PC-9 (cell line): ENCODE measurements at regions not wholly inside any gene's neighbourhood (a gene's known extent, or its start where the extent isn't known, plus 50 kb on each side); places are given as distances from the start of the nearest gene placed in this dataset.
A peak's percentile ranks its signal among the peaks of the same experiment; 100 is the strongest.

Experiments
- BruUV-seq: library from RNA; stranded (reverse); fragments of 400-500 nt; replicated peaks from 2 replicates; lab custom pipeline; 2021; lab: Mats Ljungman, UMichigan
- CTCF ChIA-PET: fragments of 300-600 bp; sonication (Branson Sonifier 250); formaldehyde crosslinking; loops from one replicate; lab custom pipeline; 2022; ENCODE audit warnings: antibody characterized with exemption; lab: Charles Lee
- POLR2A ChIA-PET: fragments of 300-600 bp; sonication (Branson Sonifier 250); formaldehyde crosslinking; loops from one replicate; lab custom pipeline; 2022; ENCODE audit warnings: antibody characterized with exemption; ENCODE audit not compliant: unreplicated experiment; lab: Charles Lee
- DNase-seq, 2 experiments: peaks; one replicate each; pipeline versions ENCODE4 v3.0.0 to v3.0.0-alpha.2; 2015 to 2022; ENCODE audit warnings: mixed read lengths in 1 of 2
- H2AFZ ChIP-seq: fragments of 200-600 bp; sonication (generic); 2 replicates; pipeline ENCODE4 v1.8.1; 2017; ENCODE audit warnings: antibody characterized with exemption
- H3F3A ChIP-seq: fragments of 200-600 bp; sonication (generic); 2 replicates; pipeline ENCODE4 v1.8.1; 2017; ENCODE audit warnings: antibody characterized with exemption, mild to moderate bottlenecking, low read depth; ENCODE audit not compliant: insufficient read depth
- H3K27ac ChIP-seq: fragments of 200-600 bp; sonication (generic); 2 replicates; pipeline ENCODE4 v1.6.1; 2016; ENCODE audit warnings: mixed run types
- H3K27me3 ChIP-seq: fragments of 200-600 bp; sonication (generic); 2 replicates; pipeline ENCODE4 v1.6.1; 2016; ENCODE audit warnings: low read depth, mixed run types; ENCODE audit not compliant: insufficient read depth
- H3K36me3 ChIP-seq: fragments of 200-600 bp; sonication (generic); 2 replicates; pipeline ENCODE4 v1.6.1; 2016; ENCODE audit warnings: low read depth, mixed run types
- H3K4me1 ChIP-seq: fragments of 200-600 bp; sonication (generic); replicated peaks from 2 replicates; pipeline ENCODE4 v1.6.1; 2016; ENCODE audit warnings: mixed run types; ENCODE audit not compliant: insufficient read depth
- H3K4me2 ChIP-seq: fragments of 200-600 bp; sonication (generic); 2 replicates; pipeline ENCODE4 v1.6.1; 2017; ENCODE audit warnings: mixed run types
- H3K4me3 ChIP-seq: fragments of 200-600 bp; sonication (generic); 2 replicates; pipeline ENCODE4 v1.6.1; 2016; ENCODE audit warnings: mixed run types
- H3K79me2 ChIP-seq: fragments of 200-600 bp; sonication (generic); 2 replicates; pipeline ENCODE4 v1.6.1; 2017; ENCODE audit warnings: low read depth, mixed run types
- H3K9me2 ChIP-seq: fragments of 200-600 bp; sonication (generic); 2 replicates; pipeline ENCODE4 v1.8.1; 2017; ENCODE audit warnings: mild to moderate bottlenecking; ENCODE audit not compliant: insufficient read depth
- H3K9me3 ChIP-seq: fragments of 200-600 bp; sonication (generic); 2 replicates; pipeline ENCODE4 v1.8.1; 2016; ENCODE audit warnings: low read depth; ENCODE audit not compliant: insufficient read depth
- H4K20me1 ChIP-seq: fragments of 200-600 bp; sonication (generic); 2 replicates; pipeline ENCODE4 v1.8.1; 2017; ENCODE audit not compliant: insufficient read depth
- CTCF ChIP-seq: fragments of 200-600 bp; sonication (generic); conservative IDR thresholded peaks from 2 replicates; pipeline ENCODE4 v1.6.1; 2017; ENCODE audit warnings: mixed run types, antibody characterized with exemption, mild to moderate bottlenecking, moderate library complexity
- EZH2 ChIP-seq: fragments of 200-600 bp; sonication (generic); IDR thresholded peaks from 2 replicates; pipeline ENCODE4 v1.8.0; 2017; ENCODE audit warnings: antibody characterized with exemption, low read depth
- intact Hi-C: fragments of 100-400 bp; cut with micrococcal nuclease; formaldehyde crosslinking; loops from one replicate; pipeline ENCODE4 v1.10.0; 2022; ENCODE audit not compliant: unreplicated experiment

- intact Hi-C loops: no loop called here
- H3K4me1 ChIP-seq: no peaks in the 10 kb centered on the region
- no peak overlapping the region for H3K27ac ChIP-seq
- no peaks in the 10 kb centered on the region for H3K36me3 ChIP-seq
- H3K79me2 ChIP-seq: no peaks in the 10 kb centered on the region
- TF ChIP-seq EZH2 (no peak), CTCF (peak; percentile 41; the same call in 1 of the 2 replicates)
- BruUV-seq: no TSS peak
- no peak overlapping the region for H3K4me2 ChIP-seq
- H4K20me1 ChIP-seq: no peaks in the 10 kb centered on the region
- H2AFZ ChIP-seq: no peak overlapping the region
- peak in 1 of 2 experiments; percentile 15 for DNase-seq
- POLR2A ChIA-PET: no interaction called here
- CTCF ChIA-PET: no interaction called here
- H3K4me3 ChIP-seq: no peak overlapping the region
- no peaks in the 10 kb centered on the region for H3K9me3 ChIP-seq
- H3K9me2 ChIP-seq: no peaks in the 10 kb centered on the region
- H3F3A ChIP-seq: no peaks in the 10 kb centered on the region
- 0 out of 2 replicates have a peak, but pooled peaks cover 6% of the 10 kb centered on the region for H3K27me3 ChIP-seq
Measured at GRCh38 chr1:181423301-181423918, 59.9 kb upstream of the CACNA1E start.

- Histone ChIP-seq H3K9me2 (no peaks in the 10 kb centered on the region), H3F3A (no peaks in the 10 kb centered on the region), H2AFZ (no peak overlapping the region), H3K4me3 (no peak overlapping the region), H4K20me1 (no peaks in the 10 kb centered on the region), H3K4me2 (no peak overlapping the region), H3K9me3 (no peaks in the 10 kb centered on the region), H3K79me2 (no peaks in the 10 kb centered on the region), H3K27ac (no peak overlapping the region), H3K36me3 (no peaks in the 10 kb centered on the region), H3K4me1 (no peaks in the 10 kb centered on the region), H3K27me3 (peaks cover 15% of the 10 kb centered on the region; the same call in 1 of the 2 replicates)
- intact Hi-C loops: loop anchor here (1.0 to 5.0 kb wide), 3 partner anchors 235 to 908 kb away; no protein-coding TSS in a partner anchor
- CTCF ChIA-PET: interaction anchor here (0.6 to 1.1 kb wide), 4 partner anchors 10 to 543 kb away, joined by 3 to 6 read pairs (median 3); no protein-coding TSS in a partner anchor
- peak; percentile 98 for TF ChIP-seq CTCF
- no peak for TF ChIP-seq EZH2
- peak; percentile 37 to 60 for DNase-seq
- POLR2A ChIA-PET: no interaction called here
- no TSS peak for BruUV-seq
Measured at GRCh38 chr1:181424786-181425403, 58.4 kb upstream of the CACNA1E start.

GRCh38 chr1:181425566-181425965 lies 57.8 kb upstream of the CACNA1E start:
- POLR2A ChIA-PET: no interaction called here
- H3K27ac ChIP-seq: no peak overlapping the region
- intact Hi-C loops: loop anchor here (1.0 to 5.0 kb wide), 3 partner anchors 235 to 908 kb away; no protein-coding TSS in a partner anchor
- no peak for DNase-seq
- H3K27me3 ChIP-seq: peaks cover 20% of the 10 kb centered on the region; the same call in 1 of the 2 replicates
- TF ChIP-seq CTCF: no peak
- TF ChIP-seq EZH2: no peak
- CTCF ChIA-PET: interaction anchor here (0.6 to 1.1 kb wide), 4 partner anchors 9 to 544 kb away, joined by 3 to 6 read pairs (median 3); no protein-coding TSS in a partner anchor
- BruUV-seq: no TSS peak
- no peaks in the 10 kb centered on the region for H3K79me2 ChIP-seq
- no peaks in the 10 kb centered on the region for H3K36me3 ChIP-seq
- H3K4me2 ChIP-seq: no peak overlapping the region
- H2AFZ ChIP-seq: no peak overlapping the region
- no peaks in the 10 kb centered on the region for H3K9me3 ChIP-seq
- no peak overlapping the region for H3K4me3 ChIP-seq
- H3K4me1 ChIP-seq: no peaks in the 10 kb centered on the region
- H3F3A ChIP-seq: no peaks in the 10 kb centered on the region
- no peaks in the 10 kb centered on the region for H4K20me1 ChIP-seq
- H3K9me2 ChIP-seq: no peaks in the 10 kb centered on the region
